ENCODE measurements at regions not wholly inside any gene's neighbourhood (a gene's known extent, or its start where the extent isn't known, plus 50 kb on each side); places are given as distances from the start of the nearest gene placed in this dataset.

GRCh38 chr10:60513281-60513680, 123.6 kb upstream of the ANK3 start:
- TF ChIP-seq EP300 (IDR thresholded peaks at IDR 0.05; ENCODE audit: borderline replicate concordance) (no peak), CEBPB (IDR thresholded peaks at IDR 0.05) (no peak), TAF1 (IDR thresholded peaks at IDR 0.05; ENCODE audit: low read depth) (no peak), REST (IDR thresholded peaks at IDR 0.05; ENCODE audit: low read depth) (no peak), USF1 (IDR thresholded peaks at IDR 0.05) (no peak), RAD21 (IDR thresholded peaks at IDR 0.05; ENCODE audit: low read depth) (no peak), MAX (IDR thresholded peaks at IDR 0.05) (no peak), TEAD4 (IDR thresholded peaks at IDR 0.05) (no peak), TCF12 (IDR thresholded peaks at IDR 0.05; ENCODE audit: low read depth) (no peak), FOXM1 (IDR thresholded peaks at IDR 0.05; ENCODE audit: borderline replicate concordance, low read depth) (no peak), CREB1 (IDR thresholded peaks at IDR 0.05; ENCODE audit: low read depth) (no peak), NFIC (IDR thresholded peaks at IDR 0.05) (no peak), YY1 (IDR thresholded peaks at IDR 0.05; ENCODE audit: low read depth) (no peak), EGR1 (IDR thresholded peaks at IDR 0.05) (no peak), ZBTB7A (IDR thresholded peaks at IDR 0.05; ENCODE audit: low read depth) (no peak)

- no peak for TF ChIP-seq TCF12 (IDR thresholded peaks at IDR 0.05; ENCODE audit: low read depth)
- TF ChIP-seq FOXM1 (IDR thresholded peaks at IDR 0.05; ENCODE audit: borderline replicate concordance, low read depth) = no peak
- TF ChIP-seq EP300 (IDR thresholded peaks at IDR 0.05; ENCODE audit: borderline replicate concordance) = no peak
- no peak for TF ChIP-seq YY1 (IDR thresholded peaks at IDR 0.05; ENCODE audit: low read depth)
- no peak for TF ChIP-seq USF1 (IDR thresholded peaks at IDR 0.05)
- no peak for TF ChIP-seq RAD21 (IDR thresholded peaks at IDR 0.05; ENCODE audit: low read depth)
- TF ChIP-seq CEBPB (IDR thresholded peaks at IDR 0.05) = no peak
- no peak for TF ChIP-seq REST (IDR thresholded peaks at IDR 0.05; ENCODE audit: low read depth)
Observed at GRCh38 chr10:60511477-60512229, 122.0 kb upstream of the ANK3 start.

GRCh38 chr10:60508831-60509230, 119.2 kb upstream of the ANK3 start:
- TF ChIP-seq EP300 (IDR thresholded peaks at IDR 0.05; ENCODE audit: borderline replicate concordance) (no peak), EGR1 (IDR thresholded peaks at IDR 0.05) (no peak), TAF1 (IDR thresholded peaks at IDR 0.05; ENCODE audit: low read depth) (no peak), TEAD4 (IDR thresholded peaks at IDR 0.05) (no peak), USF1 (IDR thresholded peaks at IDR 0.05) (no peak), NFIC (IDR thresholded peaks at IDR 0.05) (no peak), REST (IDR thresholded peaks at IDR 0.05; ENCODE audit: low read depth) (no peak)

GRCh38 chr10:60508037-60508436, 118.4 kb upstream of the ANK3 start:
- TF ChIP-seq CREB1 (IDR thresholded peaks at IDR 0.05; ENCODE audit: low read depth) (no peak), EGR1 (IDR thresholded peaks at IDR 0.05) (no peak)

- no peak for TF ChIP-seq FOXM1 (IDR thresholded peaks at IDR 0.05; ENCODE audit: borderline replicate concordance, low read depth)
- no peak for TF ChIP-seq EGR1 (IDR thresholded peaks at IDR 0.05)
- no peak for TF ChIP-seq CEBPB (IDR thresholded peaks at IDR 0.05)
- no peak for TF ChIP-seq ZBTB7A (IDR thresholded peaks at IDR 0.05; ENCODE audit: low read depth)
- TF ChIP-seq EP300 (IDR thresholded peaks at IDR 0.05; ENCODE audit: borderline replicate concordance) = no peak
- no peak for TF ChIP-seq CREB1 (IDR thresholded peaks at IDR 0.05; ENCODE audit: low read depth)
- no peak for TF ChIP-seq MAX (IDR thresholded peaks at IDR 0.05)
- TF ChIP-seq RAD21 (IDR thresholded peaks at IDR 0.05; ENCODE audit: low read depth) = no peak
- TF ChIP-seq TEAD4 (IDR thresholded peaks at IDR 0.05) = no peak
- no peak for TF ChIP-seq YY1 (IDR thresholded peaks at IDR 0.05; ENCODE audit: low read depth)
- TF ChIP-seq NFIC (IDR thresholded peaks at IDR 0.05) = no peak
- TF ChIP-seq REST (IDR thresholded peaks at IDR 0.05; ENCODE audit: low read depth) = no peak
- TF ChIP-seq TAF1 (IDR thresholded peaks at IDR 0.05; ENCODE audit: low read depth) = no peak
- TF ChIP-seq USF1 (IDR thresholded peaks at IDR 0.05) = no peak
- no peak for TF ChIP-seq TCF12 (IDR thresholded peaks at IDR 0.05; ENCODE audit: low read depth)
Observed at GRCh38 chr10:60502621-60503020, 112.9 kb upstream of the ANK3 start.
